ENCODE measurements at regions not wholly inside any gene's neighbourhood (a gene's known extent, or its start where the extent isn't known, plus 50 kb on each side); places are given as distances from the start of the nearest gene placed in this dataset.

- H3K4me1 ChIP-seq (ENCODE audit: control insufficient read depth in 2 of 2, insufficient read depth in 2 of 2, low read length in 2 of 2) = no peaks in the 10 kb centered on the region
- DNase-seq (ENCODE audit: low read depth in 6 of 9, low spot score in 9 of 9) = no peak
Measured at GRCh38 chr6:145457556-145457955, 277.8 kb downstream of the EPM2A start.

GRCh38 chr6:145468534-145468933 lies 266.8 kb downstream of the EPM2A start:
- H3K36me3 ChIP-seq (ENCODE audit: control insufficient read depth in 2 of 2, insufficient read depth in 2 of 2, low read length in 1 of 2) = no peaks in the 10 kb centered on the region
- H3K27ac ChIP-seq (ENCODE audit: low read depth in 1 of 2, low read length in 1 of 2) = no peak overlapping the region
- DNase-seq (ENCODE audit: low read depth in 6 of 9, low spot score in 9 of 9) = no peak
- H3K4me3 ChIP-seq (ENCODE audit: low read length in 2 of 2) = no peak overlapping the region
- peaks cover 0 to 13% of the 10 kb centered on the region in 2 donors for H3K9me3 ChIP-seq (ENCODE audit: control insufficient read depth in 2 of 2, insufficient read depth in 1 of 2, low read length in 1 of 2)
- H3K4me1 ChIP-seq (ENCODE audit: control insufficient read depth in 2 of 2, insufficient read depth in 2 of 2, low read length in 2 of 2) = no peaks in the 10 kb centered on the region
- no peaks in the 10 kb centered on the region for H3K27me3 ChIP-seq (ENCODE audit: control insufficient read depth in 2 of 2, insufficient read depth in 1 of 2, low read length in 1 of 2)

More at GRCh38 chr6:145457556-145457955, 277.8 kb downstream of the EPM2A start:
- no peaks in the 10 kb centered on the region for H3K36me3 ChIP-seq (ENCODE audit: control insufficient read depth in 2 of 2, insufficient read depth in 2 of 2, low read length in 1 of 2)
- no peak overlapping the region for H3K27ac ChIP-seq (ENCODE audit: low read depth in 1 of 2, low read length in 1 of 2)
- no peaks in the 10 kb centered on the region for H3K9me3 ChIP-seq (ENCODE audit: control insufficient read depth in 2 of 2, insufficient read depth in 1 of 2, low read length in 1 of 2)
- no peaks in the 10 kb centered on the region for H3K27me3 ChIP-seq (ENCODE audit: control insufficient read depth in 2 of 2, insufficient read depth in 1 of 2, low read length in 1 of 2)
- H3K4me3 ChIP-seq (ENCODE audit: low read length in 2 of 2) = no peak overlapping the region

GRCh38 chr6:145469021-145469420 lies 266.3 kb downstream of the EPM2A start:
- H3K4me3 ChIP-seq (ENCODE audit: low read length in 2 of 2) = no peak overlapping the region
- no peaks in the 10 kb centered on the region for H3K4me1 ChIP-seq (ENCODE audit: control insufficient read depth in 2 of 2, insufficient read depth in 2 of 2, low read length in 2 of 2)
- H3K27ac ChIP-seq (ENCODE audit: low read depth in 1 of 2, low read length in 1 of 2) = no peak overlapping the region
- peaks cover 0 to 13% of the 10 kb centered on the region in 2 donors for H3K9me3 ChIP-seq (ENCODE audit: control insufficient read depth in 2 of 2, insufficient read depth in 1 of 2, low read length in 1 of 2)
- no peaks in the 10 kb centered on the region for H3K27me3 ChIP-seq (ENCODE audit: control insufficient read depth in 2 of 2, insufficient read depth in 1 of 2, low read length in 1 of 2)
- no peaks in the 10 kb centered on the region for H3K36me3 ChIP-seq (ENCODE audit: control insufficient read depth in 2 of 2, insufficient read depth in 2 of 2, low read length in 1 of 2)
- no peak for DNase-seq (ENCODE audit: low read depth in 6 of 9, low spot score in 9 of 9)

- H3K9me3 ChIP-seq (ENCODE audit: control insufficient read depth in 2 of 2, insufficient read depth in 1 of 2, low read length in 1 of 2) = peaks cover 0 to 13% of the 10 kb centered on the region in 2 donors
- no peaks in the 10 kb centered on the region for H3K36me3 ChIP-seq (ENCODE audit: control insufficient read depth in 2 of 2, insufficient read depth in 2 of 2, low read length in 1 of 2)
- H3K4me1 ChIP-seq (ENCODE audit: control insufficient read depth in 2 of 2, insufficient read depth in 2 of 2, low read length in 2 of 2) = no peaks in the 10 kb centered on the region
- H3K27me3 ChIP-seq (ENCODE audit: control insufficient read depth in 2 of 2, insufficient read depth in 1 of 2, low read length in 1 of 2) = no peaks in the 10 kb centered on the region
- 62% methylated on average over 1 of the region's 1 CpG for WGBS
- no peak overlapping the region for H3K27ac ChIP-seq (ENCODE audit: low read depth in 1 of 2, low read length in 1 of 2)
- DNase-seq (ENCODE audit: low read depth in 6 of 9, low spot score in 9 of 9) = no peak
- no peak overlapping the region for H3K4me3 ChIP-seq (ENCODE audit: low read length in 2 of 2)
Measured at GRCh38 chr6:145475794-145476396, 259.4 kb downstream of the EPM2A start.

- Histone ChIP-seq H3K9me3 (ENCODE audit: control insufficient read depth in 2 of 2, insufficient read depth in 1 of 2, low read length in 1 of 2) (no peaks in the 10 kb centered on the region), H3K27ac (ENCODE audit: low read depth in 1 of 2, low read length in 1 of 2) (no peak overlapping the region), H3K36me3 (ENCODE audit: control insufficient read depth in 2 of 2, insufficient read depth in 2 of 2, low read length in 1 of 2) (no peaks in the 10 kb centered on the region), H3K4me3 (ENCODE audit: low read length in 2 of 2) (no peak overlapping the region), H3K27me3 (ENCODE audit: control insufficient read depth in 2 of 2, insufficient read depth in 1 of 2, low read length in 1 of 2) (no peaks in the 10 kb centered on the region), H3K4me1 (ENCODE audit: control insufficient read depth in 2 of 2, insufficient read depth in 2 of 2, low read length in 2 of 2) (no peaks in the 10 kb centered on the region)
- DNase-seq (ENCODE audit: low read depth in 6 of 9, low spot score in 9 of 9) = no peak
- 93% methylated on average over 1 of the region's 1 CpG for WGBS
Measured at GRCh38 chr6:145480024-145480423, 255.3 kb downstream of the EPM2A start.

GRCh38 chr6:145483191-145483996 lies 251.9 kb downstream of the EPM2A start:
- H3K36me3 ChIP-seq (ENCODE audit: control insufficient read depth in 2 of 2, insufficient read depth in 2 of 2, low read length in 1 of 2) = no peaks in the 10 kb centered on the region
- WGBS = 32% methylated on average over 1 of the region's 1 CpG
- no peak overlapping the region for H3K27ac ChIP-seq (ENCODE audit: low read depth in 1 of 2, low read length in 1 of 2)
- no peaks in the 10 kb centered on the region for H3K9me3 ChIP-seq (ENCODE audit: control insufficient read depth in 2 of 2, insufficient read depth in 1 of 2, low read length in 1 of 2)
- no peak overlapping the region for H3K4me3 ChIP-seq (ENCODE audit: low read length in 2 of 2)
- DNase-seq (ENCODE audit: low read depth in 6 of 9, low spot score in 9 of 9) = no peak
- H3K4me1 ChIP-seq (ENCODE audit: control insufficient read depth in 2 of 2, insufficient read depth in 2 of 2, low read length in 2 of 2) = no peaks in the 10 kb centered on the region
- H3K27me3 ChIP-seq (ENCODE audit: control insufficient read depth in 2 of 2, insufficient read depth in 1 of 2, low read length in 1 of 2) = no peaks in the 10 kb centered on the region

GRCh38 chr6:145485288-145485687 lies 250.0 kb downstream of the EPM2A start:
- no peaks in the 10 kb centered on the region for H3K4me1 ChIP-seq (ENCODE audit: control insufficient read depth in 2 of 2, insufficient read depth in 2 of 2, low read length in 2 of 2)
- 73% methylated on average over 2 of the region's 2 CpGs for WGBS
- H3K9me3 ChIP-seq (ENCODE audit: control insufficient read depth in 2 of 2, insufficient read depth in 1 of 2, low read length in 1 of 2) = no peaks in the 10 kb centered on the region
- no peaks in the 10 kb centered on the region for H3K27me3 ChIP-seq (ENCODE audit: control insufficient read depth in 2 of 2, insufficient read depth in 1 of 2, low read length in 1 of 2)
- no peak overlapping the region for H3K27ac ChIP-seq (ENCODE audit: low read depth in 1 of 2, low read length in 1 of 2)
- no peaks in the 10 kb centered on the region for H3K36me3 ChIP-seq (ENCODE audit: control insufficient read depth in 2 of 2, insufficient read depth in 2 of 2, low read length in 1 of 2)
- H3K4me3 ChIP-seq (ENCODE audit: low read length in 2 of 2) = no peak overlapping the region
- no peak for DNase-seq (ENCODE audit: low read depth in 6 of 9, low spot score in 9 of 9)

GRCh38 chr6:145486306-145486705 lies 249.0 kb downstream of the EPM2A start:
- Histone ChIP-seq H3K36me3 (ENCODE audit: control insufficient read depth in 2 of 2, insufficient read depth in 2 of 2, low read length in 1 of 2) (no peaks in the 10 kb centered on the region), H3K27me3 (ENCODE audit: control insufficient read depth in 2 of 2, insufficient read depth in 1 of 2, low read length in 1 of 2) (no peaks in the 10 kb centered on the region), H3K27ac (ENCODE audit: low read depth in 1 of 2, low read length in 1 of 2) (no peak overlapping the region), H3K4me3 (ENCODE audit: low read length in 2 of 2) (no peak overlapping the region), H3K9me3 (ENCODE audit: control insufficient read depth in 2 of 2, insufficient read depth in 1 of 2, low read length in 1 of 2) (peaks cover 0 to 4% of the 10 kb centered on the region in 2 donors), H3K4me1 (ENCODE audit: control insufficient read depth in 2 of 2, insufficient read depth in 2 of 2, low read length in 2 of 2) (no peaks in the 10 kb centered on the region)
- WGBS = 76% methylated on average over 3 of the region's 3 CpGs
- no peak for DNase-seq (ENCODE audit: low read depth in 6 of 9, low spot score in 9 of 9)

GRCh38 chr6:145489583-145489982 lies 245.7 kb downstream of the EPM2A start:
- no peaks in the 10 kb centered on the region for H3K36me3 ChIP-seq (ENCODE audit: control insufficient read depth in 2 of 2, insufficient read depth in 2 of 2, low read length in 1 of 2)
- no peaks in the 10 kb centered on the region for H3K27me3 ChIP-seq (ENCODE audit: control insufficient read depth in 2 of 2, insufficient read depth in 1 of 2, low read length in 1 of 2)
- H3K9me3 ChIP-seq (ENCODE audit: control insufficient read depth in 2 of 2, insufficient read depth in 1 of 2, low read length in 1 of 2) = peaks cover 0 to 9% of the 10 kb centered on the region in 2 donors
- WGBS = 94% methylated on average over 6 of the region's 6 CpGs
- no peak overlapping the region for H3K27ac ChIP-seq (ENCODE audit: low read depth in 1 of 2, low read length in 1 of 2)
- no peak for DNase-seq (ENCODE audit: low read depth in 6 of 9, low spot score in 9 of 9)
- no peak overlapping the region for H3K4me3 ChIP-seq (ENCODE audit: low read length in 2 of 2)
- no peaks in the 10 kb centered on the region for H3K4me1 ChIP-seq (ENCODE audit: control insufficient read depth in 2 of 2, insufficient read depth in 2 of 2, low read length in 2 of 2)
